Activated CD4-positive, alpha-beta memory T cell treated with anti-CD3 and anti-CD28 coated beads for 36 hours (primary cell): ENCODE measurements at regions not wholly inside any gene's neighbourhood (a gene's known extent, or its start where the extent isn't known, plus 50 kb on each side); places are given as distances from the start of the nearest gene placed in this dataset.
"Not testable (repeated sequence)": the region's sequence is repeated elsewhere in the genome, so short reads cannot be mapped to it uniquely, and the experiment has no call there.

Experiments
- CTCF ChIA-PET: fragments of 350-600 bp; sonication (Branson Sonifier 250); formaldehyde crosslinking; loops from one replicate; lab custom pipeline; 2021; ENCODE audit warnings: antibody characterized with exemption, inconsistent platforms; lab: Charles Lee
- POLR2A ChIA-PET: fragments of 350-600 bp; sonication (Branson Sonifier 250); formaldehyde crosslinking; loops from one replicate; lab custom pipeline; 2021; ENCODE audit warnings: antibody characterized with exemption; lab: Charles Lee
- DNase-seq: peaks from one replicate; pipeline ENCODE4 v3.0.0-alpha.2; 2020
- H3K27ac Mint-ChIP-seq: one replicate; pipeline ENCODE4 v1.8.0; 2021; ENCODE audit warnings: mixed read lengths
- H3K27me3 Mint-ChIP-seq: one replicate; pipeline ENCODE4 v1.8.0; 2021; ENCODE audit warnings: mixed read lengths
- H3K36me3 Mint-ChIP-seq: one replicate; pipeline ENCODE4 v1.8.0; 2021; ENCODE audit warnings: mixed read lengths
- H3K4me1 Mint-ChIP-seq: one replicate; pipeline ENCODE4 v1.8.0; 2021; ENCODE audit warnings: low read depth, mixed read lengths
- H3K4me3 Mint-ChIP-seq: one replicate; pipeline ENCODE4 v1.8.0; 2021; ENCODE audit warnings: mild to moderate bottlenecking, mixed read lengths
- H3K9me3 Mint-ChIP-seq: one replicate; pipeline ENCODE4 v1.8.0; 2021; ENCODE audit warnings: mixed read lengths
- intact Hi-C: fragments of 100-400 bp; cut with micrococcal nuclease; formaldehyde crosslinking; loops from one replicate; pipeline ENCODE4 v1.15.1; 2023

- ChIA-PET POLR2A (no interaction called here), CTCF (no interaction called here)
- Mint-ChIP-seq H3K27ac (no peak overlapping the region), H3K4me3 (no peak overlapping the region), H3K27me3 (no peaks in the 10 kb centered on the region), H3K9me3 (no peaks in the 10 kb centered on the region), H3K4me1 (no peaks in the 10 kb centered on the region), H3K36me3 (no peaks in the 10 kb centered on the region)
- no peak for DNase-seq
- intact Hi-C loops, result no loop called here
Measured at GRCh38 chr5:6082685-6083084, 295.7 kb downstream of the MED10 start.

- CTCF ChIA-PET, result no interaction called here
- H3K4me1 Mint-ChIP-seq, result no peaks in the 10 kb centered on the region
Measured at GRCh38 chr5:6081727-6082210, 296.6 kb downstream of the MED10 start.

GRCh38 chr5:6080930-6081726, 297.2 kb downstream of the MED10 start:
- Mint-ChIP-seq H3K4me1 (no peaks in the 10 kb centered on the region), H3K36me3 (no peaks in the 10 kb centered on the region), H3K4me3 (no peak overlapping the region), H3K27me3 (no peaks in the 10 kb centered on the region), H3K27ac (no peak overlapping the region), H3K9me3 (no peaks in the 10 kb centered on the region)
- ChIA-PET CTCF (no interaction called here), POLR2A (no interaction called here)
- DNase-seq, result no peak
- intact Hi-C loops, result no loop called here

More at GRCh38 chr5:6081727-6082210, 296.6 kb downstream of the MED10 start:
- no peaks in the 10 kb centered on the region for H3K27me3 Mint-ChIP-seq
- POLR2A ChIA-PET, result no interaction called here
- DNase-seq, result no peak
- H3K4me3 Mint-ChIP-seq, result no peak overlapping the region
- intact Hi-C loops, result no loop called here
- no peaks in the 10 kb centered on the region for H3K9me3 Mint-ChIP-seq
- H3K27ac Mint-ChIP-seq, result no peak overlapping the region
- H3K36me3 Mint-ChIP-seq, result no peaks in the 10 kb centered on the region

GRCh38 chr5:6080436-6080835, 297.9 kb downstream of the MED10 start:
- CTCF ChIA-PET, result no interaction called here
- no peak for DNase-seq
- POLR2A ChIA-PET, result no interaction called here
- Mint-ChIP-seq H3K27me3 (no peaks in the 10 kb centered on the region), H3K36me3 (no peaks in the 10 kb centered on the region), H3K4me1 (no peaks in the 10 kb centered on the region), H3K9me3 (no peaks in the 10 kb centered on the region), H3K27ac (no peak overlapping the region), H3K4me3 (no peak overlapping the region)
- intact Hi-C loops, result no loop called here

- Mint-ChIP-seq H3K4me3 (no peak overlapping the region), H3K27ac (no peak overlapping the region), H3K9me3 (no peaks in the 10 kb centered on the region), H3K27me3 (peaks cover 3% of the 10 kb centered on the region), H3K4me1 (no peaks in the 10 kb centered on the region), H3K36me3 (no peaks in the 10 kb centered on the region)
- intact Hi-C loops, result no loop called here
- no peak for DNase-seq
- ChIA-PET CTCF (no interaction called here), POLR2A (no interaction called here)
Measured at GRCh38 chr5:6078881-6079280, 299.5 kb downstream of the MED10 start.

- no peak overlapping the region for H3K4me3 Mint-ChIP-seq
Measured at GRCh38 chr5:6076341-6077239, 301.8 kb downstream of the MED10 start.

GRCh38 chr5:6072488-6072887, 305.9 kb downstream of the MED10 start:
- POLR2A ChIA-PET, H3K4me1 Mint-ChIP-seq, H3K9me3 Mint-ChIP-seq, H3K4me3 Mint-ChIP-seq, H3K27me3 Mint-ChIP-seq, H3K27ac Mint-ChIP-seq, intact Hi-C loops, CTCF ChIA-PET, DNase-seq, H3K36me3 Mint-ChIP-seq: not testable (repeated sequence)

More at GRCh38 chr5:6076341-6077239, 301.8 kb downstream of the MED10 start:
- H3K27me3 Mint-ChIP-seq, result peaks cover 3% of the 10 kb centered on the region
- intact Hi-C loops, result no loop called here
- no peaks in the 10 kb centered on the region for H3K4me1 Mint-ChIP-seq
- no peak overlapping the region for H3K27ac Mint-ChIP-seq
- DNase-seq, result no peak
- ChIA-PET CTCF (no interaction called here), POLR2A (no interaction called here)
- H3K36me3 Mint-ChIP-seq, result no peaks in the 10 kb centered on the region
- no peaks in the 10 kb centered on the region for H3K9me3 Mint-ChIP-seq

- intact Hi-C loops, result no loop called here
- H3K4me1 Mint-ChIP-seq, result no peaks in the 10 kb centered on the region
Measured at GRCh38 chr5:6069496-6070185, 308.7 kb downstream of the MED10 start.

GRCh38 chr5:6066016-6066415, 312.3 kb downstream of the MED10 start:
- CTCF ChIA-PET, result no interaction called here
- H3K27ac Mint-ChIP-seq, result no peak overlapping the region

More at GRCh38 chr5:6069496-6070185, 308.7 kb downstream of the MED10 start:
- H3K27ac Mint-ChIP-seq, result no peak overlapping the region
- no peaks in the 10 kb centered on the region for H3K36me3 Mint-ChIP-seq
- no peak overlapping the region for H3K4me3 Mint-ChIP-seq
- CTCF ChIA-PET, result interaction anchor here (0.6 kb wide), 1 partner anchor 36 kb away, joined by 3 read pairs; no protein-coding TSS in a partner anchor
- DNase-seq, result no peak
- H3K9me3 Mint-ChIP-seq, result no peaks in the 10 kb centered on the region
- H3K27me3 Mint-ChIP-seq, result peaks cover 5% of the 10 kb centered on the region
- POLR2A ChIA-PET, result no interaction called here

GRCh38 chr5:6059137-6059800, 319.1 kb downstream of the MED10 start:
- ChIA-PET CTCF (no interaction called here), POLR2A (no interaction called here)
- Mint-ChIP-seq H3K36me3 (no peaks in the 10 kb centered on the region), H3K27me3 (peaks cover 1% of the 10 kb centered on the region), H3K9me3 (no peaks in the 10 kb centered on the region), H3K27ac (no peak overlapping the region), H3K4me1 (no peaks in the 10 kb centered on the region), H3K4me3 (no peak overlapping the region)
- no peak for DNase-seq
- intact Hi-C loops, result no loop called here

More at GRCh38 chr5:6066016-6066415, 312.3 kb downstream of the MED10 start:
- Mint-ChIP-seq H3K4me3 (no peak overlapping the region), H3K4me1 (no peaks in the 10 kb centered on the region), H3K36me3 (no peaks in the 10 kb centered on the region), H3K9me3 (no peaks in the 10 kb centered on the region), H3K27me3 (peaks cover 2% of the 10 kb centered on the region)
- no peak for DNase-seq
- POLR2A ChIA-PET, result no interaction called here
- intact Hi-C loops, result no loop called here

- DNase-seq, result no peak
- POLR2A ChIA-PET, result no interaction called here
- Mint-ChIP-seq H3K36me3 (no peaks in the 10 kb centered on the region), H3K27me3 (peaks cover 1% of the 10 kb centered on the region), H3K9me3 (no peaks in the 10 kb centered on the region), H3K4me3 (no peak overlapping the region), H3K4me1 (no peaks in the 10 kb centered on the region), H3K27ac (no peak overlapping the region)
- CTCF ChIA-PET, result no interaction called here
- intact Hi-C loops, result no loop called here
Measured at GRCh38 chr5:6058055-6058715, 320.2 kb downstream of the MED10 start.
